ENCODE measurements at regions not wholly inside any gene's neighbourhood (a gene's known extent, or its start where the extent isn't known, plus 50 kb on each side); places are given as distances from the start of the nearest gene placed in this dataset.

GRCh38 chr12:63304887-63305316 is 153.9 kb upstream of the AVPR1A start:
- ChIA-PET POLR2A (no interaction called here), CTCF (interaction anchor here (0.5 to 0.7 kb wide), 2 partner anchors 24 to 472 kb away, joined by 3 to 4 read pairs; no protein-coding TSS in a partner anchor)
- no peaks in the 10 kb centered on the region for H3K9me3 Mint-ChIP-seq (ENCODE audit: unreplicated experiment)
- no peaks in the 10 kb centered on the region for H3K4me1 Mint-ChIP-seq (ENCODE audit: insufficient read depth, unreplicated experiment)
- H3K36me3 Mint-ChIP-seq (ENCODE audit: insufficient read depth, unreplicated experiment) = no peaks in the 10 kb centered on the region
- DNase-seq (ENCODE audit: unreplicated experiment) = no peak
- intact Hi-C loops (cut with micrococcal nuclease) = no loop called here
- no peak overlapping the region for H3K4me3 Mint-ChIP-seq (ENCODE audit: unreplicated experiment)
- H3K27ac Mint-ChIP-seq (ENCODE audit: low read depth, unreplicated experiment) = no peak overlapping the region
- no peak for TF ChIP-seq CTCF (IDR thresholded peaks at IDR 0.05; ENCODE audit: unreplicated experiment)
- H3K27me3 Mint-ChIP-seq (ENCODE audit: insufficient read depth, unreplicated experiment) = peaks cover 69% of the 10 kb centered on the region
- BruUV-seq (replicated peaks) = no TSS peak

GRCh38 chr12:63302941-63303536 is 152.0 kb upstream of the AVPR1A start:
- intact Hi-C loops (cut with micrococcal nuclease) = no loop called here

GRCh38 chr12:63302269-63302940 is 151.4 kb upstream of the AVPR1A start:
- intact Hi-C loops (cut with micrococcal nuclease) = no loop called here
- Mint-ChIP-seq H3K9me3 (ENCODE audit: unreplicated experiment) (no peaks in the 10 kb centered on the region), H3K27me3 (ENCODE audit: insufficient read depth, unreplicated experiment) (peaks cover 65% of the 10 kb centered on the region), H3K4me1 (ENCODE audit: insufficient read depth, unreplicated experiment) (no peaks in the 10 kb centered on the region), H3K27ac (ENCODE audit: low read depth, unreplicated experiment) (no peak overlapping the region), H3K4me3 (ENCODE audit: unreplicated experiment) (no peak overlapping the region), H3K36me3 (ENCODE audit: insufficient read depth, unreplicated experiment) (no peaks in the 10 kb centered on the region)
- no TSS peak for BruUV-seq (replicated peaks)
- TF ChIP-seq CTCF (IDR thresholded peaks at IDR 0.05; ENCODE audit: unreplicated experiment) = no peak
- POLR2A ChIA-PET = no interaction called here
- DNase-seq (ENCODE audit: unreplicated experiment) = no peak
- CTCF ChIA-PET = interaction anchor here (0.9 kb wide), 1 partner anchor 151 kb away, joined by 4 read pairs; the partner anchor contains the start of gene AVPR1A

More at GRCh38 chr12:63302941-63303536, 152.0 kb upstream of the AVPR1A start:
- Mint-ChIP-seq H3K27me3 (ENCODE audit: insufficient read depth, unreplicated experiment) (peaks cover 65% of the 10 kb centered on the region), H3K9me3 (ENCODE audit: unreplicated experiment) (no peaks in the 10 kb centered on the region), H3K4me3 (ENCODE audit: unreplicated experiment) (no peak overlapping the region), H3K36me3 (ENCODE audit: insufficient read depth, unreplicated experiment) (no peaks in the 10 kb centered on the region), H3K4me1 (ENCODE audit: insufficient read depth, unreplicated experiment) (no peaks in the 10 kb centered on the region), H3K27ac (ENCODE audit: low read depth, unreplicated experiment) (no peak overlapping the region)
- ChIA-PET CTCF (no interaction called here), POLR2A (no interaction called here)
- TF ChIP-seq CTCF (IDR thresholded peaks at IDR 0.05; ENCODE audit: unreplicated experiment) = no peak
- no TSS peak for BruUV-seq (replicated peaks)
- no peak for DNase-seq (ENCODE audit: unreplicated experiment)

- ChIA-PET POLR2A (no interaction called here), CTCF (no interaction called here)
- intact Hi-C loops (cut with micrococcal nuclease) = no loop called here
- Mint-ChIP-seq H3K9me3 (ENCODE audit: unreplicated experiment) (no peaks in the 10 kb centered on the region), H3K4me1 (ENCODE audit: insufficient read depth, unreplicated experiment) (no peaks in the 10 kb centered on the region), H3K27me3 (ENCODE audit: insufficient read depth, unreplicated experiment) (peaks cover 67% of the 10 kb centered on the region), H3K27ac (ENCODE audit: low read depth, unreplicated experiment) (no peak overlapping the region), H3K36me3 (ENCODE audit: insufficient read depth, unreplicated experiment) (no peaks in the 10 kb centered on the region), H3K4me3 (ENCODE audit: unreplicated experiment) (no peak overlapping the region)
- DNase-seq (ENCODE audit: unreplicated experiment) = no peak
- TF ChIP-seq CTCF (IDR thresholded peaks at IDR 0.05; ENCODE audit: unreplicated experiment) = no peak
- no TSS peak for BruUV-seq (replicated peaks)
These were observed 150.3 kb upstream of the AVPR1A start for GRCh38 chr12:63301311-63301710.

Data from MCF 10A (cell line).